ENCODE measurements at regions not wholly inside any gene's neighbourhood (a gene's known extent, or its start where the extent isn't known, plus 50 kb on each side); places are given as distances from the start of the nearest gene placed in this dataset.

- no peak overlapping the region for H3K4me3 ChIP-seq (replicated peaks in 1 of 4; ENCODE audit: control extremely low read depth in 1 of 4, insufficient read depth in 1 of 4, low read depth in 3 of 4, low read length in 4 of 4)
- no peaks in the 10 kb centered on the region for H3K4me1 ChIP-seq (ENCODE audit: control insufficient read depth, extremely low read depth, insufficient read depth, low read length)
- no peak overlapping the region for H3K27ac ChIP-seq (ENCODE audit: insufficient read depth, low read length)
- H3K36me3 ChIP-seq (ENCODE audit: control insufficient read depth, insufficient read depth, low read length) = no peaks in the 10 kb centered on the region
- H4K20me1 ChIP-seq (ENCODE audit: control insufficient read depth, extremely low read depth, insufficient read depth, low read length) = no peaks in the 10 kb centered on the region
- H3K27me3 ChIP-seq (ENCODE audit: control insufficient read depth, insufficient read depth, low read length) = no peaks in the 10 kb centered on the region
- H3K9me3 ChIP-seq (ENCODE audit: control insufficient read depth, insufficient read depth, low read depth, low read length) = no peaks in the 10 kb centered on the region
- no peak for DNase-seq (ENCODE audit: low read depth in 2 of 2)
- no peaks in the 10 kb centered on the region for H3K79me2 ChIP-seq (ENCODE audit: control insufficient read depth, insufficient read depth, low read length)
- H3K9ac ChIP-seq (ENCODE audit: insufficient read depth, low read length) = no peak overlapping the region
- TF ChIP-seq EZH2 (IDR thresholded peaks at IDR 0.05; ENCODE audit: low read length, missing control alignments) (no peak), CTCF (conservative IDR thresholded peaks at IDR 0.05 in 1 of 2, IDR thresholded peaks at IDR 0.05 in 1 of 2; ENCODE audit: low read depth in 1 of 2, low read length in 2 of 2) (no peak)
- no peak overlapping the region for H3K4me2 ChIP-seq (ENCODE audit: extremely low read depth, insufficient read depth, low read length)
- no peak overlapping the region for H2AFZ ChIP-seq (ENCODE audit: low read length)
Observed at GRCh38 chr11:70836071-70836470, 416.3 kb downstream of the SHANK2 start.

DNA sequence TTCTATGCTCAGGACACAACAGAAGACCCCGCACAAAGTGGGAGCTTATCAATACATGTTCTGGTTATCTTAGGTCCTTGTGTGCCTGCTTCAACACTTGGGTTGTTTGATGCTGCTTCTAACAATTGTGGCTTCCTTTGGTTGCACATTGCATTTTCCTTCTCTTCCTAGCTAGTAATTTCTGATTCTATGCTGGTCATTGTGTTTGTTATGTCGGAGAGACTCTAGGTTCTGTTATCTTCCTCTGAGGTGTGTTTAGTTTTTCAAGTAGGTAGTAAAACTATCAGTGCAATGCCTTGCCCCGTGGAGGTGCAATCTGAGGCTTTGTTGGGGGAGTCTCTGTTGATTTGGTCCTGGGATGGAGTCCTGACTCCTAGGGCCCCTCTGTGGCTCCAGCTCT lies 414.2 kb downstream of the SHANK2 start:
- no peaks in the 10 kb centered on the region for H3K27me3 ChIP-seq (ENCODE audit: control insufficient read depth, insufficient read depth, low read length)
- H3K4me3 ChIP-seq (replicated peaks in 1 of 4; ENCODE audit: control extremely low read depth in 1 of 4, insufficient read depth in 1 of 4, low read depth in 3 of 4, low read length in 4 of 4) = no peak overlapping the region
- H3K4me2 ChIP-seq (ENCODE audit: extremely low read depth, insufficient read depth, low read length) = no peak overlapping the region
- no peak overlapping the region for H3K9ac ChIP-seq (ENCODE audit: insufficient read depth, low read length)
- TF ChIP-seq CTCF (conservative IDR thresholded peaks at IDR 0.05 in 1 of 2, IDR thresholded peaks at IDR 0.05 in 1 of 2; ENCODE audit: low read depth in 1 of 2, low read length in 2 of 2) (no peak), EZH2 (IDR thresholded peaks at IDR 0.05; ENCODE audit: low read length, missing control alignments) (no peak)
- H3K27ac ChIP-seq (ENCODE audit: insufficient read depth, low read length) = no peak overlapping the region
- no peaks in the 10 kb centered on the region for H3K79me2 ChIP-seq (ENCODE audit: control insufficient read depth, insufficient read depth, low read length)
- no peak overlapping the region for H2AFZ ChIP-seq (ENCODE audit: low read length)
- no peaks in the 10 kb centered on the region for H3K9me3 ChIP-seq (ENCODE audit: control insufficient read depth, insufficient read depth, low read depth, low read length)
- no peak for DNase-seq (ENCODE audit: low read depth in 2 of 2)
- H3K36me3 ChIP-seq (ENCODE audit: control insufficient read depth, insufficient read depth, low read length) = no peaks in the 10 kb centered on the region
- H4K20me1 ChIP-seq (ENCODE audit: control insufficient read depth, extremely low read depth, insufficient read depth, low read length) = no peaks in the 10 kb centered on the region
- no peaks in the 10 kb centered on the region for H3K4me1 ChIP-seq (ENCODE audit: control insufficient read depth, extremely low read depth, insufficient read depth, low read length)

DNA sequence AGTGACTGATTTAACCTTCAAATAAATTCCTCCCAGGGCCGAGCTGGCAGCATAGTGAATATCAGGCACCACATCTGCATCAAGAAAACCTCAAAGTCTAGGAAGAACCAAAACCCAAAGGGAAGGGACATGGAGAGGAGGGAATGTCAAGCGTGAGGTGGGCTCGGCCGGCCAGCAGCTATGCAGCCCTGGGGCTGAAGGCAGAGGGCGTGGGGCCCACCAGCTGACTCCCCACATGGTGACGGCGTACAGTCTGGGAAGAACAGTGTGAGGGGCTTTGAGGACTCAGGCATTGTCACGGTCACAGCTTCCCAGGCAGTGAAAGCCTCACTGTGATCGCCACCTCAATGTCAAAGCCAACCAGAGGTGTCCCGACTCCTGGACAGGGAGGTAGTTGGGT lies 412.5 kb downstream of the SHANK2 start:
- Histone ChIP-seq H3K4me2 (ENCODE audit: extremely low read depth, insufficient read depth, low read length) (no peak overlapping the region), H3K4me1 (ENCODE audit: control insufficient read depth, extremely low read depth, insufficient read depth, low read length) (no peaks in the 10 kb centered on the region), H3K36me3 (ENCODE audit: control insufficient read depth, insufficient read depth, low read length) (no peaks in the 10 kb centered on the region), H3K27ac (ENCODE audit: insufficient read depth, low read length) (no peak overlapping the region), H3K4me3 (replicated peaks in 1 of 4; ENCODE audit: control extremely low read depth in 1 of 4, insufficient read depth in 1 of 4, low read depth in 3 of 4, low read length in 4 of 4) (no peak overlapping the region), H3K79me2 (ENCODE audit: control insufficient read depth, insufficient read depth, low read length) (no peaks in the 10 kb centered on the region), H3K9ac (ENCODE audit: insufficient read depth, low read length) (no peak overlapping the region), H4K20me1 (ENCODE audit: control insufficient read depth, extremely low read depth, insufficient read depth, low read length) (no peaks in the 10 kb centered on the region), H2AFZ (ENCODE audit: low read length) (no peak overlapping the region), H3K9me3 (ENCODE audit: control insufficient read depth, insufficient read depth, low read depth, low read length) (no peaks in the 10 kb centered on the region), H3K27me3 (ENCODE audit: control insufficient read depth, insufficient read depth, low read length) (no peaks in the 10 kb centered on the region)
- no peak for TF ChIP-seq CTCF (conservative IDR thresholded peaks at IDR 0.05 in 1 of 2, IDR thresholded peaks at IDR 0.05 in 1 of 2; ENCODE audit: low read depth in 1 of 2, low read length in 2 of 2)
- no peak for TF ChIP-seq EZH2 (IDR thresholded peaks at IDR 0.05; ENCODE audit: low read length, missing control alignments)
- no peak for DNase-seq (ENCODE audit: low read depth in 2 of 2)
